ENCODE measurements at regions not wholly inside any gene's neighbourhood (a gene's known extent, or its start where the extent isn't known, plus 50 kb on each side); places are given as distances from the start of the nearest gene placed in this dataset.

- intact Hi-C loops (cut with micrococcal nuclease) = no loop called here
- POLR2A ChIA-PET (ENCODE audit: unreplicated experiment) = no interaction called here
- CTCF ChIA-PET = no interaction called here
Measured at GRCh38 chr3:29079358-29079757, 201.5 kb upstream of the RBMS3 start.

DNA sequence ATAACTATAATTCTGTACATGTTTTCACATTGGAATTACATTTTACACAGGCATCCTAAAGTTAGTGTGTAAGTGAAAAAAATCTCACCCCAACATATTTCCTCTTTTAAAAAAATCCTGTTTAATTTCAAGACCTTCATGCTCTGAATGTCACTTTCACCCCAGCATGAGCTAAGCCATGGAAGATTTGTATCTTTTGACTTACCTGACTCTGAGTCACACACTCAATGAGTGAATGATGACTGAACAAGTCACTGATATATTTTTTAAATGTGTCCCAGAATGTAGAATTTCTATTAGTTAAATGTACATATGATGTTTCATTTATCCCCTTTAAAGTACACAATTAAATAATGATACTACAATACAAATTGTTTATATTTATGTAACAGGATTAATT lies 199.9 kb upstream of the RBMS3 start:
- Histone ChIP-seq H3K79me2 (ENCODE audit: low read length) (no peaks in the 10 kb centered on the region), H3K9me2 (replicated peaks; ENCODE audit: low read length) (0 out of 2 replicates have a peak, but pooled peaks cover 3% of the 10 kb centered on the region), H3K4me2 (ENCODE audit: low read length) (no peak overlapping the region), H3K9ac (ENCODE audit: low read length) (no peak overlapping the region), H3K4me1 (ENCODE audit: insufficient read depth, low read length) (0 out of 2 replicates have a peak, but pooled peaks cover 3% of the 10 kb centered on the region), H3K9me3 (ENCODE audit: low read length) (no peaks in the 10 kb centered on the region), H3K36me3 (ENCODE audit: low read depth, low read length) (no peaks in the 10 kb centered on the region), H2AFZ (ENCODE audit: low read length) (no peak overlapping the region), H3K4me3 (ENCODE audit: low read length) (no peak overlapping the region), H4K20me1 (ENCODE audit: low read length) (no peaks in the 10 kb centered on the region), H3K27me3 (ENCODE audit: low read length) (no peaks in the 10 kb centered on the region), H3K27ac (ENCODE audit: low read length) (no peak overlapping the region), H3F3A (ENCODE audit: low read length, unreplicated experiment) (no peaks in the 10 kb centered on the region)
- intact Hi-C loops (cut with micrococcal nuclease) = no loop called here
- DNase-seq (peak; percentile 33), ATAC-seq (no peak)
- POLR2A ChIA-PET (ENCODE audit: unreplicated experiment) = no interaction called here
- no TSS peak for BruUV-seq (replicated peaks)
- TF ChIP-seq EZH2phosphoT487 (IDR thresholded peaks at IDR 0.05; ENCODE audit: borderline replicate concordance, low read length) = no peak
- no peak for TF ChIP-seq EZH2 (IDR thresholded peaks at IDR 0.05; ENCODE audit: low read length, unreplicated experiment)
- TF ChIP-seq CTCF (conservative IDR thresholded peaks at IDR 0.05; ENCODE audit: low read depth, low read length) = no peak
- CTCF ChIA-PET = no interaction called here

More at GRCh38 chr3:29079358-29079757, 201.5 kb upstream of the RBMS3 start:
- ATAC-seq (no peak), DNase-seq (no peak)
- Histone ChIP-seq H3K4me3 (ENCODE audit: low read length) (no peak overlapping the region), H3K9me3 (ENCODE audit: low read length) (no peaks in the 10 kb centered on the region), H3K4me2 (ENCODE audit: low read length) (no peak overlapping the region), H3K9ac (ENCODE audit: low read length) (no peak overlapping the region), H3F3A (ENCODE audit: low read length, unreplicated experiment) (no peaks in the 10 kb centered on the region), H3K79me2 (ENCODE audit: low read length) (no peaks in the 10 kb centered on the region), H3K36me3 (ENCODE audit: low read depth, low read length) (no peaks in the 10 kb centered on the region), H3K27ac (ENCODE audit: low read length) (no peak overlapping the region), H3K9me2 (replicated peaks; ENCODE audit: low read length) (0 out of 2 replicates have a peak, but pooled peaks cover 3% of the 10 kb centered on the region), H2AFZ (ENCODE audit: low read length) (no peak overlapping the region), H3K27me3 (ENCODE audit: low read length) (no peaks in the 10 kb centered on the region), H4K20me1 (ENCODE audit: low read length) (no peaks in the 10 kb centered on the region), H3K4me1 (ENCODE audit: insufficient read depth, low read length) (0 out of 2 replicates have a peak, but pooled peaks cover 3% of the 10 kb centered on the region)
- BruUV-seq (replicated peaks) = no TSS peak
- TF ChIP-seq EZH2phosphoT487 (IDR thresholded peaks at IDR 0.05; ENCODE audit: borderline replicate concordance, low read length) = no peak
- no peak for TF ChIP-seq EZH2 (IDR thresholded peaks at IDR 0.05; ENCODE audit: low read length, unreplicated experiment)
- no peak for TF ChIP-seq CTCF (conservative IDR thresholded peaks at IDR 0.05; ENCODE audit: low read depth, low read length)

- intact Hi-C loops (cut with micrococcal nuclease) = no loop called here
- Histone ChIP-seq H3K9me2 (replicated peaks; ENCODE audit: low read length) (no peaks in the 10 kb centered on the region), H3K9me3 (ENCODE audit: low read length) (no peaks in the 10 kb centered on the region), H3K27me3 (ENCODE audit: low read length) (no peaks in the 10 kb centered on the region), H4K20me1 (ENCODE audit: low read length) (no peaks in the 10 kb centered on the region), H3F3A (ENCODE audit: low read length, unreplicated experiment) (no peaks in the 10 kb centered on the region), H3K27ac (ENCODE audit: low read length) (no peak overlapping the region), H3K9ac (ENCODE audit: low read length) (no peak overlapping the region), H3K4me2 (ENCODE audit: low read length) (no peak overlapping the region), H3K4me1 (ENCODE audit: insufficient read depth, low read length) (0 out of 2 replicates have a peak, but pooled peaks cover 3% of the 10 kb centered on the region), H3K4me3 (ENCODE audit: low read length) (no peak overlapping the region), H3K79me2 (ENCODE audit: low read length) (no peaks in the 10 kb centered on the region), H2AFZ (ENCODE audit: low read length) (no peak overlapping the region), H3K36me3 (ENCODE audit: low read depth, low read length) (no peaks in the 10 kb centered on the region)
- POLR2A ChIA-PET (ENCODE audit: unreplicated experiment) = interaction anchor here (0.7 kb wide), 1 partner anchor 17 kb away, joined by 4 read pairs; no protein-coding TSS in a partner anchor
- TF ChIP-seq CTCF (conservative IDR thresholded peaks at IDR 0.05; ENCODE audit: low read depth, low read length) (no peak), EZH2 (IDR thresholded peaks at IDR 0.05; ENCODE audit: low read length, unreplicated experiment) (no peak), EZH2phosphoT487 (IDR thresholded peaks at IDR 0.05; ENCODE audit: borderline replicate concordance, low read length) (no peak)
- ATAC-seq = peak; percentile 99
- no TSS peak for BruUV-seq (replicated peaks)
- CTCF ChIA-PET = no interaction called here
- peak; percentile 50 for DNase-seq
Measured at GRCh38 chr3:29083081-29083480, 197.8 kb upstream of the RBMS3 start.
